ENCODE measurements at regions not wholly inside any gene's neighbourhood (a gene's known extent, or its start where the extent isn't known, plus 50 kb on each side); places are given as distances from the start of the nearest gene placed in this dataset.

GRCh38 chr4:54915276-54915675 lies 210.1 kb downstream of the KDR start:
- no peak for DNase-seq

- DNase-seq: no peak
These were observed 210.6 kb downstream of the KDR start for GRCh38 chr4:54914781-54915180.

GRCh38 chr4:54913751-54914526 lies 211.5 kb downstream of the KDR start:
- no peak for DNase-seq

GRCh38 chr4:54912155-54912554 lies 213.2 kb downstream of the KDR start:
- no peak for DNase-seq

GRCh38 chr4:54909961-54910360 lies 215.4 kb downstream of the KDR start:
- DNase-seq: no peak

GRCh38 chr4:54908763-54909162 lies 216.6 kb downstream of the KDR start:
- no peak for DNase-seq

GRCh38 chr4:54904953-54905352 lies 220.4 kb downstream of the KDR start:
- DNase-seq: no peak

GRCh38 chr4:54902976-54903375 lies 222.4 kb downstream of the KDR start:
- DNase-seq: no peak

GRCh38 chr4:54902271-54902670 lies 223.1 kb downstream of the KDR start:
- no peak for DNase-seq

- no peak for DNase-seq
These were observed 224.2 kb downstream of the KDR start for GRCh38 chr4:54901202-54901601.

GRCh38 chr4:54898656-54899340 lies 226.6 kb downstream of the KDR start:
- no peak for DNase-seq

GRCh38 chr4:54898056-54898562 lies 227.3 kb downstream of the KDR start:
- no peak for DNase-seq

GRCh38 chr4:54897590-54897989 lies 227.8 kb downstream of the KDR start:
- no peak for DNase-seq

GRCh38 chr4:54882616-54883015 lies 224.9 kb downstream of the KIT start:
- DNase-seq: no peak

- DNase-seq: no peak
These were observed 221.8 kb downstream of the KIT start for GRCh38 chr4:54879576-54879975.

- no peak for DNase-seq
These were observed 219.2 kb downstream of the KIT start for GRCh38 chr4:54877006-54877405.

GRCh38 chr4:54872261-54872660 lies 214.5 kb downstream of the KIT start:
- DNase-seq: no peak

- no peak for DNase-seq
These were observed 206.0 kb downstream of the KIT start for GRCh38 chr4:54863571-54864255.

GRCh38 chr4:54861201-54861600 lies 203.4 kb downstream of the KIT start:
- DNase-seq: no peak

GRCh38 chr4:54855191-54855854 lies 197.6 kb downstream of the KIT start:
- DNase-seq: no peak

GRCh38 chr4:54852602-54853001 lies 194.8 kb downstream of the KIT start:
- DNase-seq: no peak

- no peak for DNase-seq
These were observed 194.3 kb downstream of the KIT start for GRCh38 chr4:54852054-54852453.

GRCh38 chr4:54844911-54845310 lies 187.2 kb downstream of the KIT start:
- DNase-seq: no peak
